ENCODE measurements at regions not wholly inside any gene's neighbourhood (a gene's known extent, or its start where the extent isn't known, plus 50 kb on each side); places are given as distances from the start of the nearest gene placed in this dataset.

- TF ChIP-seq CTCF (IDR thresholded peaks at IDR 0.05) (no peak), EP300 (IDR thresholded peaks at IDR 0.05) (no peak)
Observed at GRCh38 chr1:115543247-115543646, 98.5 kb upstream of the VANGL1 start.
